ENCODE measurements at regions not wholly inside any gene's neighbourhood (a gene's known extent, or its start where the extent isn't known, plus 50 kb on each side); places are given as distances from the start of the nearest gene placed in this dataset.

GRCh38 chr16:48852458-48852857 lies 242.5 kb upstream of the N4BP1 start:
- DNase-seq (ENCODE audit: low spot score), result no peak
- no peak overlapping the region for H3K4me3 ChIP-seq (ENCODE audit: low read depth in 1 of 3, low read length in 3 of 3)
- TF ChIP-seq FOXA2 (IDR thresholded peaks at IDR 0.05) (no peak), FOXA1 (IDR thresholded peaks at IDR 0.05) (no peak), TAF1 (conservative IDR thresholded peaks at IDR 0.05) (no peak), RAD21 (IDR thresholded peaks at IDR 0.05) (no peak), HNF4G (IDR thresholded peaks at IDR 0.05) (no peak), RXRA (IDR thresholded peaks at IDR 0.05) (no peak), REST (IDR thresholded peaks at IDR 0.05) (no peak), JUND (IDR thresholded peaks at IDR 0.05) (no peak), GABPA (IDR thresholded peaks at IDR 0.05 in 1 of 2, conservative IDR thresholded peaks at IDR 0.05 in 1 of 2) (no peak), SP1 (IDR thresholded peaks at IDR 0.05) (no peak), YY1 (IDR thresholded peaks at IDR 0.05) (no peak), HNF4A (conservative IDR thresholded peaks at IDR 0.05) (no peak), EGR1 (IDR thresholded peaks at IDR 0.05; ENCODE audit: low read depth in 2 of 2) (no peak)
- TF ChIP-seq, protein P1, sequence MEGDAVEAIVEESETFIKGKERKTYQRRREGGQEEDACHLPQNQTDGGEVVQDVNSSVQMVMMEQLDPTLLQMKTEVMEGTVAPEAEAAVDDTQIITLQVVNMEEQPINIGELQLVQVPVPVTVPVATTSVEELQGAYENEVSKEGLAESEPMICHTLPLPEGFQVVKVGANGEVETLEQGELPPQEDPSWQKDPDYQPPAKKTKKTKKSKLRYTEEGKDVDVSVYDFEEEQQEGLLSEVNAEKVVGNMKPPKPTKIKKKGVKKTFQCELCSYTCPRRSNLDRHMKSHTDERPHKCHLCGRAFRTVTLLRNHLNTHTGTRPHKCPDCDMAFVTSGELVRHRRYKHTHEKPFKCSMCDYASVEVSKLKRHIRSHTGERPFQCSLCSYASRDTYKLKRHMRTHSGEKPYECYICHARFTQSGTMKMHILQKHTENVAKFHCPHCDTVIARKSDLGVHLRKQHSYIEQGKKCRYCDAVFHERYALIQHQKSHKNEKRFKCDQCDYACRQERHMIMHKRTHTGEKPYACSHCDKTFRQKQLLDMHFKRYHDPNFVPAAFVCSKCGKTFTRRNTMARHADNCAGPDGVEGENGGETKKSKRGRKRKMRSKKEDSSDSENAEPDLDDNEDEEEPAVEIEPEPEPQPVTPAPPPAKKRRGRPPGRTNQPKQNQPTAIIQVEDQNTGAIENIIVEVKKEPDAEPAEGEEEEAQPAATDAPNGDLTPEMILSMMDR (IDR thresholded peaks at IDR 0.05; ENCODE audit: low read depth, low read length, missing input control), result no peak
- TF ChIP-seq, protein P2, sequence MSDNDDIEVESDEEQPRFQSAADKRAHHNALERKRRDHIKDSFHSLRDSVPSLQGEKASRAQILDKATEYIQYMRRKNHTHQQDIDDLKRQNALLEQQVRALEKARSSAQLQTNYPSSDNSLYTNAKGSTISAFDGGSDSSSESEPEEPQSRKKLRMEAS (IDR thresholded peaks at IDR 0.05), result no peak
- TF ChIP-seq, protein P3, sequence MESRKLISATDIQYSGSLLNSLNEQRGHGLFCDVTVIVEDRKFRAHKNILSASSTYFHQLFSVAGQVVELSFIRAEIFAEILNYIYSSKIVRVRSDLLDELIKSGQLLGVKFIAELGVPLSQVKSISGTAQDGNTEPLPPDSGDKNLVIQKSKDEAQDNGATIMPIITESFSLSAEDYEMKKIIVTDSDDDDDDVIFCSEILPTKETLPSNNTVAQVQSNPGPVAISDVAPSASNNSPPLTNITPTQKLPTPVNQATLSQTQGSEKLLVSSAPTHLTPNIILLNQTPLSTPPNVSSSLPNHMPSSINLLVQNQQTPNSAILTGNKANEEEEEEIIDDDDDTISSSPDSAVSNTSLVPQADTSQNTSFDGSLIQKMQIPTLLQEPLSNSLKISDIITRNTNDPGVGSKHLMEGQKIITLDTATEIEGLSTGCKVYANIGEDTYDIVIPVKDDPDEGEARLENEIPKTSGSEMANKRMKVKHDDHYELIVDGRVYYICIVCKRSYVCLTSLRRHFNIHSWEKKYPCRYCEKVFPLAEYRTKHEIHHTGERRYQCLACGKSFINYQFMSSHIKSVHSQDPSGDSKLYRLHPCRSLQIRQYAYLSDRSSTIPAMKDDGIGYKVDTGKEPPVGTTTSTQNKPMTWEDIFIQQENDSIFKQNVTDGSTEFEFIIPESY (IDR thresholded peaks at IDR 0.05), result no peak
- WGBS, result 71% methylated on average over 6 of the region's 6 CpGs
- peaks cover 0 to 2% (median 0%) of the 10 kb centered on the region in 4 donors for H3K27me3 ChIP-seq (ENCODE audit: control insufficient read depth in 4 of 4, insufficient read depth in 4 of 4, low read length in 3 of 4)
- no peaks in the 10 kb centered on the region for H3K9me3 ChIP-seq (ENCODE audit: control insufficient read depth in 4 of 4, low read length in 3 of 4)
- H3K4me1 ChIP-seq (ENCODE audit: control insufficient read depth in 4 of 4, insufficient read depth in 4 of 4, low read length in 3 of 4), result no peaks in the 10 kb centered on the region
- H3K36me3 ChIP-seq (ENCODE audit: control insufficient read depth in 4 of 4, insufficient read depth in 3 of 4, low read depth in 1 of 4, low read length in 3 of 4), result no peaks in the 10 kb centered on the region
- no peak overlapping the region for H3K27ac ChIP-seq (ENCODE audit: low read depth in 1 of 2, low read length in 2 of 2)
- H3K9ac ChIP-seq (ENCODE audit: low read depth in 1 of 2, low read length in 2 of 2), result no peak overlapping the region

DNA sequence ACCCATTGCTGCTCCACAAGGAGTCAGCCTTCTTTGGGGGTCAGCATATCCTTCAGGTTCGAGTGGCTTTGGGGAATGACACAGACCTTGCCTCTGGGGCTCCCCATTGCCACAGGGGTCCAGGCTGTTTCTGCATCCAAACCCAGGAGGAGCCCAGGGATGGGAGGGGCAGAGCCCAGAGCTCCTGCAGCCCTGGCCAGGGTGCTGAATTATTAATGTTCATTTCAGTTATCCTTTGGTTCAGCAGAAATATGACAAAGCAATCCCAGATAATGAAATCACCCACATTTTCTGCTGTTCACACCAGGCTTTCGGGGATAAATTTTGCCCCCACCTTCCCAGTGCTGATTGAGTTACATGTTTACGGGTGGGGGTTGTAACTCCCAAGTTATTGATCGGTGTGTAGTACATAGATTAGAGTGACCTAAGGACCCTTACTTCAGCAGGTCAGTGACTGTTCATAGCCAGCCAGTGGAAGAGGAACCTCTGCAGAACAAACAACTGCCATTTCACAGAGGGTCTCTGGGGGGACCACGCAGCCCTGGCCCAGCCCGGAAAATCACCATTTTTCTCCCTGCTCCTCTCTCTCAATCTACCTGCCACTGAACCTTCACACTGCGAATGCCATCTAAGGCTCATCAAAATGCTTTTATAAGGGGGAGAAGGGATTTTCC lies 240.3 kb upstream of the N4BP1 start:
- no peak for DNase-seq (ENCODE audit: low spot score)
- Histone ChIP-seq H3K36me3 (ENCODE audit: control insufficient read depth in 4 of 4, insufficient read depth in 3 of 4, low read depth in 1 of 4, low read length in 3 of 4) (no peaks in the 10 kb centered on the region), H3K9me3 (ENCODE audit: control insufficient read depth in 4 of 4, low read length in 3 of 4) (no peaks in the 10 kb centered on the region), H3K4me1 (ENCODE audit: control insufficient read depth in 4 of 4, insufficient read depth in 4 of 4, low read length in 3 of 4) (no peaks in the 10 kb centered on the region), H3K27ac (ENCODE audit: low read depth in 1 of 2, low read length in 2 of 2) (no peak overlapping the region), H3K9ac (ENCODE audit: low read depth in 1 of 2, low read length in 2 of 2) (no peak overlapping the region), H3K4me3 (ENCODE audit: low read depth in 1 of 3, low read length in 3 of 3) (no peak overlapping the region), H3K27me3 (ENCODE audit: control insufficient read depth in 4 of 4, insufficient read depth in 4 of 4, low read length in 3 of 4) (peaks cover 0 to 2% (median 0%) of the 10 kb centered on the region in 4 donors)
- 44% methylated on average over 7 of the region's 7 CpGs for WGBS
- no peak for TF ChIP-seq EGR1 (IDR thresholded peaks at IDR 0.05; ENCODE audit: low read depth in 2 of 2)
- no peak for TF ChIP-seq FOXA1 (IDR thresholded peaks at IDR 0.05)
- TF ChIP-seq GABPA (IDR thresholded peaks at IDR 0.05 in 1 of 2, conservative IDR thresholded peaks at IDR 0.05 in 1 of 2), result no peak
- no peak for TF ChIP-seq JUND (IDR thresholded peaks at IDR 0.05)
- TF ChIP-seq TAF1 (conservative IDR thresholded peaks at IDR 0.05), result no peak
- no peak for TF ChIP-seq SP1 (IDR thresholded peaks at IDR 0.05)
- no peak for TF ChIP-seq YY1 (IDR thresholded peaks at IDR 0.05)
- no peak for TF ChIP-seq RAD21 (IDR thresholded peaks at IDR 0.05)
- no peak for TF ChIP-seq NR2F2 (IDR thresholded peaks at IDR 0.05)
- TF ChIP-seq HNF4A (conservative IDR thresholded peaks at IDR 0.05), result no peak
- no peak for TF ChIP-seq RXRA (IDR thresholded peaks at IDR 0.05)
- TF ChIP-seq, protein P4, sequence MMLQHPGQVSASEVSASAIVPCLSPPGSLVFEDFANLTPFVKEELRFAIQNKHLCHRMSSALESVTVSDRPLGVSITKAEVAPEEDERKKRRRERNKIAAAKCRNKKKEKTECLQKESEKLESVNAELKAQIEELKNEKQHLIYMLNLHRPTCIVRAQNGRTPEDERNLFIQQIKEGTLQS (IDR thresholded peaks at IDR 0.05), result no peak
- TF ChIP-seq, protein P2 (IDR thresholded peaks at IDR 0.05), result no peak
- TF ChIP-seq HNF4G (IDR thresholded peaks at IDR 0.05), result no peak
- TF ChIP-seq FOXA2 (IDR thresholded peaks at IDR 0.05), result no peak
- TF ChIP-seq, protein P3 (IDR thresholded peaks at IDR 0.05), result no peak
